ENCODE measurements at regions not wholly inside any gene's neighbourhood (a gene's known extent, or its start where the extent isn't known, plus 50 kb on each side); places are given as distances from the start of the nearest gene placed in this dataset.
A peak's percentile ranks its signal among the peaks of the same experiment; 100 is the strongest.

- DNase-seq (ENCODE audit: low read depth): no peak
Observed at GRCh38 chr1:163257763-163258162, 55.0 kb upstream of the RGS5 start.

GRCh38 chr1:163258181-163258580, 55.5 kb upstream of the RGS5 start:
- no peak for DNase-seq (ENCODE audit: low read depth)

GRCh38 chr1:163263818-163264655, 57.7 kb upstream of the NUF2 start:
- no peak for DNase-seq (ENCODE audit: low read depth)

GRCh38 chr1:163265547-163265946, 56.2 kb upstream of the NUF2 start:
- peak; percentile 31 for DNase-seq (ENCODE audit: low read depth)

- DNase-seq (ENCODE audit: low read depth): no peak
Observed at GRCh38 chr1:163267962-163268361, 53.8 kb upstream of the NUF2 start.

- DNase-seq (ENCODE audit: low read depth): no peak
Observed at GRCh38 chr1:163271535-163271934, 50.2 kb upstream of the NUF2 start.

All from renal cortical epithelial cell (primary cell).